Fibroblast of skin of abdomen (primary cell): ENCODE measurements at regions not wholly inside any gene's neighbourhood (a gene's known extent, or its start where the extent isn't known, plus 50 kb on each side); places are given as distances from the start of the nearest gene placed in this dataset.

ENCODE experiments used
- DNase-seq: peaks from one replicate; pipeline ENCODE4 v3.0.0-alpha.2; 2013

DNA sequence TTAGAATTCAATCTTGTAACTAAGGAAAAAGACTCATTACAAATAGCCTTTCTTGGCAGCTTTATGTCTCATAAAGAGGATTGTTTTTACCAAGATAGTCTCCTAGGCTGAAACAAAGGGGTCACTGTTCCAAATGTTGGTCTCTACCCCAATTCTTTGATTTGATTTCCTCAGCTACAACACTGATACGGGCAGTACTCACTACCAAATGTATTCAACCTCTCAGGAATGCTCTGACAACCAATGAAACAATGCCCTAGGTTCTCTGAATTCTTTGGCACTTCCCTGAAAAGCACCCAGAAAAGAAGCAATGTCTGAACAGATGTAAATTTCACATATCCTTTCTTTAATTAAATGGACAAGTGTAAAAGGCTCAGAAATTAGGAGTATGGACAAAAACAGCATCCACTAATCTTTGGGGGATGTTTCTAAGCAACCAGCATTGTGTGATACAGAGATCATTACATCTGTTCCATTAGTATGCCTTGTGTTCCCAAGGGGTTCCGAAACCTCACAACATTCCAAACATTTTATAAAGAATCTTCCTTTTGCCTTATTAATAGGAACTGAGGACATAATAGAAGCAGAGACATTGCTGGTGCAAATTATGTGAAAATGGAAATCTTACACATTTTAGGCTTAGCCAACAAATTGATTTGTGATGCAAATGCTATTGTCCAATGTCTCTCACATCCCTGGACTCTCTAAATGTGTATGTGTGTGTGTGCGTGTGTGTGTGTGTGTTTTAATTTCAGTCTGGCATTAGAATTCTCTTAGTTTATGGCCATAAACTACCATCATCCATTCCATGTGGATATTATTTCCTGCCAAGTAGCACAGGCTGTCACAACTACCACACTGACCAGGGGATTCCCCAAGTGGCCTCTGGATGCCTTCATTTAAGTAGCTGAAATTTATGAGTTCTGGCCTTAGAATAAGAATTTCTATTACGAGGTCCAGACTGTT is 276.0 kb downstream of the MTX2 start:
- peak; percentile 45 for DNase-seq

DNA sequence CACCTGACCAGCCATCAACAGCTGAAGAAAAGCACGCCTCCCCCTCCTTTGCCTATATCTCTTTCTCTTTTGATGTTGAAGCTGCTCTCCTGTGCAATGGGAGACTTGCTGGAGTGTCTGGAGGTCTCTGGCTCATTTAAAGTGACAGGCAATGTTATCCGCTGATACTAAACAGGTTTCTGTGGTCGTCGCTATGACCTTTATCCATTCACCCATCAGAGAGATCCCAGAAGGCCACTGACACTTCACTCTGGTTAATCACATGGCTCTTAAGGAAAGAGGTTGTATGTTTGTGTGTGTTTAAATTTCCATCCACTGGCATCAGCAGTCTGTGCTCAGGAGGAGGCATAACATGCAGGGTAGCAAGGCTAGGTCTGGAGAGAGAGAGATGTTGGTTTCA is 277.3 kb downstream of the MTX2 start:
- no peak for DNase-seq

DNA sequence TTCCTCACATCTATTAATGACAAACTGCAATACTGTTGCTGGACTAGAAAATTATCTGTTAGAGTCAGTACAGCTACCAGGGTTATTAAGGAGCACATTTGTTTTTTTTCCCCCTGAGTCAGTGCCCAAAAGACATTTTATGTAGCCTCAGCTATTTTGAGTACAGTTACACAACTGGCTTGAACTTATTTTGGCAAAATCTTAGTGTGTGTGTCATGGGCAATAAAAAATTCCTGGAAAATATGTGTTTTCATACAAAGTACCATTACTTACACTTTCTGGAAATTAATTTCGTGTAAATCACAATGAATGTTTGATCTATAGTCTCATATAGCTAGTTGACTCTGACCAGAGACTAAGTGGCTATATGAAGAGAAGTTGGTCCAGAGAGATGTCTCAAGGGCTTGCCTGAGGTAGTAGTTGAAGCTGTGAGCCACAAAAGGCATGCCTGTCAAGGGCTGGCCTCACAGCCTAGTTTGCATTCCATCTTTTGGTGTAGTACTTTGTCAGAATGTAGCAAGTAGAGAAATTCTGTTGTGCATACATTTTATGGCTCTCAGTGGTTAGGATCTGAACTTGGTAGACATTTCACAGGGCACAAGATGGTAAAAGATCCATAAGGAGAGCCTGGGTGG is 283.4 kb downstream of the MTX2 start:
- peak; percentile 96 for DNase-seq

DNA sequence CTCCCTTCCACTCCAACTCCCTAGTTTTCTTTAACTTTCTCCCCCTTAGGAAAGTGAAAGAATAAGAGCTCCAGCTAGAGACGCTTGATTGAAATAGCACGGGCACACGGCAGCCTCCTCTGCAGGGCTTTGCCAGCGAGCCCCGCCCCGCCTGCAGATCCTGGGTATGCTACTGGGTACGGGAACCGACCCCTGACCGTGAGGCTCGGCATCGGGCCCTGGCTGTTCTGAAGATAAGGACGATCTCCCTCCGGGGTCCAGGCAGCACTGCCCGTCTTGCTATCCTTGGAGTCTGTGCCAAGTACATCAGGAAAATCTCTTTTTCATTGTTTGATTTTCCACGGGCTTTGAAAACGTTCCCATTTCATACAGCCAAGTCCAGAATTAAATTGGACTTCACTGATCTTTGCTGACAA is 284.5 kb downstream of the MTX2 start:
- DNase-seq = peak; percentile 74

DNA sequence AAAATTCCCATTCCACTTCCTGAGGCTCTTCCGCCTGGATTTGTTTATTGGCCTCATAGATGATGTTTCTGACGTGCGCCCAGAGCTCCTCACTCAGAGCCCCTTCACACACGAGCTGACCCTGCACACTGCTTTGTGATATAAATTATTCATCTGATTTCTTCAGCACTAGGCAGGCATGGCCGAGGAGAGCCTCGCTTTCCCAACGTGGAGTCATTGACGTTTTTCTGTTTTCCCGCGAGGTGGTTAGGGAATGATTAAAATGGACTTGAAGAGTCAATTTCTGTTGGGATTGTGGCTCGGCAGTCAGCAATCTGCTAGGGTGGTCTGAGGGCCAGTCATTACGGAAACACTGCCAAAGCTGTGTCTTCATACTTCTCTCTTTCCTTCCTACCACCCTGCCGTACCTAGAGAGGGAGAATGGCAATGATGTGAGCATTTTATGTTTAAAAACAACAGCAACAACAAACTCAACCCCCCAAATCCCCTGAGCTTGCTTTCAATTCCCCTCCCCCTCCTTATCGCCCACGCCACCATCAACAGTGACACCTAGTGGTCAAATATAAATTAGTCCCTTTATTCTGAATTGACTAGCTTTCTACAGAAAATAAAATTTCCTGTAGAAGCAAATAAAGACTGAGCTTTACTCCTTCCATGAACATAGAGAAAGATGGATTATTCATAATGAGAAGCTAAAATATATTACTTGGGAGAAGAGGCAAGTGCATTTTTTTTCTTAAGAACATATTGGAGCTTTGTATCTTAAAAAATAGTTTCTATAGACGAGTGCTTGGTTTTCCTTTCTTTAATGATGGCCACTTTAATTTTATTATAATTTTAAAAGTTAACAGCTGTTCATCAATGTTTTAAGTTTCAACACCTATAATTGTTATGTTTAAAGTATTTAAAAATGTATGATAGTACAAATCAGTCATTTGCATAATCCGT is 285.1 kb downstream of the MTX2 start:
- DNase-seq = peak; percentile 71

DNA sequence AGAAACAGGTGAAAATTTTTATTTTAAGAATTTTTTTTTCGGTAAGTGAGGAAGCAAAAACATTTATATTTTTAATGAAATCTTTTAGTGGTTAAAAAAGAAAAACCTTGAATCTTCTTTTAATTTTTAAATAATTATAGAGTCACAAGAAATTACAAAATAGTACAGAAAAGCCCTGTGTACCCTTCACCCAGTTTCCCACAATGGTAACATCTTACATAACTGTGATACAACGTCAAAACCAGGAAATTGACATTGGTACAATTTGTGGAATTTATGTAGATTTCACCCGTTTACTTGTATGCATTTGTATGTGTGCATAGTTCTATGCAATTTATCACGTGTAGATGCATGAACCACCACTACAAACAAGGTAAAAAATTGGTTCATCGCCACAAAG is 285.9 kb downstream of the MTX2 start:
- DNase-seq = no peak

DNA sequence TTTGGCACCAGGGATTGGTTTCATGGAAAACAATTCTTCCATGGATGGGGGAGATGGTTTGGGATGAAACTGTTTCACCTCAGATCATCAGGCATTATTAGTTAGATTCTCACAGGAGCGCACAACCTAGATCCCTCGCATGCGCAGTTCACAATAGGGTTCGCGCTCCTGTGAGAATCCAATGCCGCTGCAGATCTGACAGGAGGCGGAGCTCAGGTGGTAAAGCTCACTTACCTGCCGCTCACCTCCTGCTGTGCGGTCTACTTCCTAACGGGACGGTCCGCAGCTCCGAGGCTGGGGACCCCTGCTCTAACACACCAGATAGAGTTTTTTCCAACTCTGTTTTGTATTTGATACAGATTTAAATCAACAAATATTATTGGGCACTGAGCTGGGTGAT is 286.5 kb downstream of the MTX2 start:
- no peak for DNase-seq

DNA sequence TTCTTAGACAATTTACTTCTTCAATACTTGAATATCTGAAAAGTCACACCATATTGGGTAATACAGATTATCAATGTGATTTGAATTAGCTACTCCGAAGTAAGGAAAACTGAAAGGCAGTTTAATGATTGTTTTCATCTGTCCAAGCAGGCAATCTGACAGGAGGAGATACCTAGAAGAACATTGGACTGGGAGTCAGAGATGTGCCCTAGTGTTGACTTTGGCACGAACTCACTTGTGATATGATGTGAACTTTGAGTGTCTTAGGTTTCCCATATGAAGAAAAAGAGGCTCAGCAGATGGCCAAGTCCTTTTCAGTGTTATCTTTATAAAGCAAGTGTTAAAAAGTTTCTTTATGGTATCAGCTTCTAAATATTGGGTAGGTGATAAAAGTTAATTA is 287.1 kb downstream of the MTX2 start:
- no peak for DNase-seq

DNA sequence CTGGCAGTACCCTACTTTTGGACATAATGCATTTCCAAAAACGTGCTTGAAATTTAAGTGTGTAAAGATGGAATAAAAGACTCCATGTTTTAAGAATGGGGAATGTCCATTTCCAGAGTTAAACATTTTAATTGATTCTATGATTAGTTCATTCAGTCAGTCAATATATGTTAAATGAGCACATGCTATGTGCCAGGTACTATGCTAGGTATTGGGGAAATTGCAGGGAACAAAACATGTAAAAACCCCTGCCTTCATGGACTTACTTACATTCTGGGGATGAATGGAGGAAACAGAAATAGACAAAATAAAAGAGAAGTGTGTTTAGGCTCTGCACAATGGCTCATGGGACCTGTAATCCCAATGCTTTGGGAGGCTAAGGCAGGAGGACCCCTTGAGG is 288.6 kb downstream of the MTX2 start:
- DNase-seq = no peak

DNA sequence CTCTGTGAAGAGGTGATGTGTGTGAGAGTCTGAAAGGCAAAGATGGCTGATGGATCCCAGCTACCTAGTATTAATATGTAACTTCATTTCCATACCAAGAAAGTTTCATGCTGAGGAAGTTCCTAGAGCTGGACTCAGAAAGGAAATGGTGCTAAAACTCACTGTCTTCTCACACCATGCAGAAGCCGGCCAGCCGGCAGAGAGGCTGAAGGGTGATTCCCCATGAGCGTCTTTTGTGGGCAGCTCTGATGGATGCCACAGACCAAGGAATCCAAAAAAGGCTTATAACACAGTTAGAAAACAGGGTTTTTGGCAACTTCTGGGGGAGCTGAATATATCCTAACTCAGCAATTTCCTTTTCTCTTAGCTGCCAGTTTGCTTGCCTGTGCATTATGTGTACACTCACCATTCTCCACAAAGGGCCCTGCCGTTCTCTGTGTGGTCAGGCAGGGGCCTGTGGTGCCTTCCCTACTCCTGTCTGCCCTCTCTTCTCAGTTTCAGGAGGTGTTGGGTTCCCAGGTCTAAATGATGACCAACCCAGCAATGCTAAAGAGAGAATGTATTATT is 289.4 kb downstream of the MTX2 start:
- no peak for DNase-seq

DNA sequence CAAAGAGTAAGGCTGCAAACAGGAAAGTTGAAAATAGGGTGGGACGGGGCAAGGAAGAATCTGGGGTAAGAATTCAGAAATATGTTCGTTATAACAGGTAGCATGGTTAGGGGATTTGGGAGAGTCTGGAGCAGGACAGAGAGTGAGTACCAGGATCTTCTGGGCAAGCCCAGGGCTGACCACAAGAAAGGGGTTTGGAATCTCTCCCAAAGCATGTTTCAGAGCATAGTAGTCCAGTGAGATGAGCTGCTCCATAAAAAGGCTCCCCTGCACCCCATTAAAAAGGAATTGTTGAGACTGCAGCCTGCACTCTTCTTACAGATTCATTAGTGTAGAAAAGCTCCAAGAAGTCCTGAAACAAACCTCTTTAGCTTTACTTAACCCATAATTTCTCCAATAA is 291.1 kb downstream of the MTX2 start:
- no peak for DNase-seq

DNA sequence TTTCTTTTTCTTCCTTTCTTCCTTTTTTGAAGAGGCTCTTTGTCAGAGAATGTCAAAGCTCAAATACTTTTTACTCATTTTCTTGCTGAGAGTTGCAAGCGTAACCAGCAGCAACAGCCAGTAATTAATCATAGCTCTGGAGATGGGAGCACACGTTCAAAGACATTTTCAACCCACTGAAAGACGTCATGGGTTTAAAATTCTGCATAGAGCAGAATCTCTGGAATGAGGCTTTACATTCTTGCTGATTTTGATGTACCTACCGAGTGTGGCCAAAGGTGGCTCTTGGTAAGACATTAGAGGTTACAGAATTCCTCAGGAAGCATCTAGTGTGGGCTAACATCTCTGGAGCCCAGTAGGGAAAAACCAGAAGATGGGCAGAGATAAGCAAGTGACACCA is 292.5 kb downstream of the MTX2 start:
- peak; percentile 92 for DNase-seq

DNA sequence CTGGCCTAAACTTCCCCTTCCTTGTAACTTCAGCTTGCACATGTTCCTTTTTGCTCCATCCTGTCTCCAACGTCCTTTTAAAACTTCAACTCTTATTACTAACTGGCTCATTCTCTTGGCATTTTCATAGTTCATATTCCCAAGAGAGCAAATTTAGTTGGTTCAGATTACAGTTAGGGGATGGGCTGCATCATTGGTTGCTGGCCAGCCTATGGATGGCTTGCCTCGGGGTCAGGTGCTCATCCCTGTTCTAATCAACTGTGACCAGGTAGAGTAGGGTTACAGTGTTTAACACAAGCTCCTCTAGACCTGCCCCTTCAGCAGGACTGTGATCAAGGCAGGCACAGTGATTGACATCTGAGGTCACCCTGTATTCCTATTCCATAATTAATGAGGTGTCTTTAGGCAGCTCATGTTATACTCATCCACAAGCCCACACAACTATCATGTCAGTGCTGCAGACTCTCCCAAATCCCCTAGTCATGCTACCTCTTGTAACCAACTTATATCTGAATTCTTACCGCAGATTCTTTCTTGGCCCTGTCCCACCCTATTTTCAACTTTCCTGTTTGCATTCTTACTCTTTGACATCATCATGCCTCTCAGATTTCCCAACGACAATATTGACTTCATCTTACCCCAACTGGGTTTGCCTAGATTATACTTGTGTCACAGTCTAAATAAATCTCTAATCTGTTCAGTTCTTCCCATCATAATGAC is 293.3 kb downstream of the MTX2 start:
- peak; percentile 83 for DNase-seq

DNA sequence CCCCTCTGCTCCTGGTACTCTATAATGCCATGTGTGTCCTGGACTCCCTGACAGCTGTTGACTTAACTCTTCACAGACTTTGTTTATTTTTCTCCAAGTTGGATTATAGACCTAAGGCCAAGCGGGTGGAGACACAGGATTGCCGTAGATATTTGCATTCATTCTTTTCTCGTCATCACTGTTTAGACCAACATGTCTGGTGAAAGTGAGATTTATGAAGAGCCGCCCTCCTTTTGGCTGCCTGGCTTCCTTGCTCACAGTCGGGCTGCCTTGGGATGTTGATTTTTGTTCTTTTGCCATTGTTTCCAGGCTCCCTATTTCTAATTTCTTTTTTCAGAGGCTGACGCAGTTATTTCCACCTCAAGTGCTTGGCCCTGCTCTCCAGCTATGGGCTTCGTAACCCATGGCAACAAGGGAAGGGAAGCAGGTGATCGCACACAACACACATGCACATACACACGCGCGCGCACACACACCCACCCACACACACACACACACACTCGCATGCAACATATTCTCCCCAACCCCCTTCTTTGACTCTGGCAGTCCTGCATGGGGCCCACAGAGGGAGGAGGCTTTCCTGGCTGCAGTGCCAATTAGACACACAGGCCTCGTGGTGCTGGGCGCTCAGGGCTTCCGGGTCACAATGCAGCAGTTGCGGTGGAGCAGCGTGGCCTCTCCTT is 296.5 kb downstream of the MTX2 start:
- peak; percentile 44 for DNase-seq

DNA sequence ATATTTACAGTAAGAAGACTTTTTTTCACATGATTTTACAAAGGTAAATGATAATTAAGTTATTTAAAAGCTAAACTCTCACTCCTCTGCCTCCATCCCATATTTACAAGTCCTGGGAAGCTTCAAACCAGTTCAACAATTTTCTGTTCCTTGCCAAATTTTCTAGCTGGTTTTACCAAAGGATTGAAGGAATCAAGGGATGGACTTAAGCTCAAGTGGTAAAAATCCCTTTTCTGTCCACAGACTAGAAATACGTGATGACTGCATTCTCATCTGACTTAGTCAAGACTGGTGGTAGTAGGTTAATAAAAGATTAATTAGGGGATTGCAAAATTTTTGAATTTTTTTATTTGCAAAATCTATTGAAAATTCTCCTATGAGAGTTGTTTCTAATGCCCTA is 297.3 kb downstream of the MTX2 start:
- peak; percentile 42 for DNase-seq

DNA sequence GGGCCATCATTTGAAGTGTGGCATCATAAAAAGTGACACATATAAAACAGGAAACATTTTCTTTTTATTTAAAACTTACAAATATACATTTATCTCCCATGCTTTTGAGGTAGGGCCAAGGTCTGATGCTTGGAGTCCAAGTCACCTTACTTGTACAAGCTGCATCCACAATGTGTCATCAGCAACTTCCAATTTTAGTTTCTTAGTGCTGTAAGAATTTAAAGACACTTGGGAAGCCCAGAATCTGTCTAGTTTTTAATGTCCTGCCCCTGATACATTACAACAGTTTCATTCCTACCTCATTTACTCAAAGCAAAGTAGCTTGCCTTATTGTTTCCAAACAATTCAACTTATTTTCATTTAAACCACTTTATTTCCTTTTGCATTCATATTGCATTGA is 297.7 kb downstream of the MTX2 start:
- DNase-seq = peak; percentile 52

DNA sequence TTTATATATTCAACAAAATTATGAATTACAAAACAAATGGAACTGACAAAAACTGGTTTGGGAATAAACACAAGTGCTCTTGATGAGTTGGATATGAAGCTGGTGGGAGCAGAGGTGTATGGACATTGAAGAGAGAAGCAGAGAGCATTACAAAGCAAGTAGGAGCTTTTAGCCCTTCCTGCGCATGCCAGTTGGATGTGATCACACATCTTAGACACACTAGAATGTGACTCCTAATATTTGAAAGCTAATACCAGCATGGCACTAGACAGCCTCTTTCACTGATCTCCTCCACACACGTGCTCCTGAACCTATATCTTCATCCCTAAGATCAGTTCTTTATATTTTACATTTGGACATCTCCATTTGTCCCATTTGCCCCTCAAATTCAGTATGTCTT is 298.1 kb downstream of the MTX2 start:
- peak; percentile 37 for DNase-seq

DNA sequence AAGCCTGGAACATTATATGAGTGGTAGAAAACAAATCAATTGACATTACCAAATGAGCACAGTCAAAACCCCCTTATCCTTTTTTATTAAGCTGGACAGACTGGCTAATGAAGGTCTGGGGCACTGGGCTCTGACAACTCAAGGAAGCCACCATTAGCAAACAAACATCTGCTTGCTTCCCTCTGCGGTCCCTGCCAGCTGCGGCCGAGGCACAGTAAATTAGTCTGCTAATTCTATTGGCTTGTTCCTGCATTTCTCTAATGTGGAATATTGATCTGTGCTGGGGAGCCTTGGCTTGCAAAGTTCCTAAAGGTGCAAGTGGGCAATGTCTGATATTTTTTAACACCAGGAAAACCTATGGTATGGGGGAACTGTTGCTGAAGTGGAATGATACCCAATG is 300.3 kb downstream of the MTX2 start:
- DNase-seq = no peak

DNA sequence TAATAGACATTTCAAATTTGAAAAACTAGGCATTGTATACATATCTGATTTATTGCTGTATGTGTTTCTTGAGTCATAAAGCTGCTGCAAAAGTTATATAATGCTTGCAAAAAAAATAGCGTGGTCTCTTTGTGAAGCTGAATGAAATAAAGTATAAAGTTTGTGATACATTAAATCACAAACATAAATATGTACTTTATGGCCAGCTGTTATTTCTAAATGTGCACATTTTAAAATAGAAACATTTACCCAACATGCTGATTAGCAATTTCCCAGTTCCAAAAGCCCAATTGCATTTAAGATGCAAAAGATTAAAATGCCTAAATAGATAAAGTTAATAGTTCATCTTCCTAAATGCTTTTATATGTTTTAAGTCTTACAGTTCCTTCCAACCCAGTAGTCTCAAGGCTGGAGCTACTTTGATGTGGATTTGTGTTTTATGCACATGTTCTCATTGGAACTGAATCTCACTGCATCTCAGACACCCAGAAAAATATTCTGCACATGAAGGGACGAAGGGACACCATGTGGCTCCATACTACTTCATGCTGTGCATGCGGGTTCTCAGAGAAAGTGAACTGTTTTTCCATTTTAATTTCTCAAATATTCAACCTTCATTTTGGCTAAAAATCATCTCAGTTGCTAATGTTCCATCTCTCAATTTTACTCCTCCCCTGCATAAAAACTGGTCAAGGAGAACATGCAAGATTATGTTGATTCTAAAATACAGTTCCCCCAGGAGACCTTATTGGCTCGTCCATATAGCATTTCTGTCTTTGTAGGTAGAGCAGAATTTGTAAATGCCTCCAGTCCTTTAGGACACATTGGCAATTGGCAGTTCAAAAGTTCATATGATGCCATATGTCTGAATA is 304.6 kb downstream of the MTX2 start:
- DNase-seq = no peak
